ENCODE measurements at regions not wholly inside any gene's neighbourhood (a gene's known extent, or its start where the extent isn't known, plus 50 kb on each side); places are given as distances from the start of the nearest gene placed in this dataset.

GRCh38 chr20:22914291-22914690, 120.8 kb upstream of the SSTR4 start:
- Mint-ChIP-seq H3K9me3 (no peaks in the 10 kb centered on the region), H3K27ac (no peak overlapping the region), H3K36me3 (ENCODE audit: low read depth) (no peaks in the 10 kb centered on the region), H3K27me3 (ENCODE audit: low read depth) (no peaks in the 10 kb centered on the region), H3K4me1 (ENCODE audit: low read depth) (no peaks in the 10 kb centered on the region), H3K4me3 (no peak overlapping the region)
- no peak for DNase-seq (ENCODE audit: low spot score)

GRCh38 chr20:22915512-22915911, 119.6 kb upstream of the SSTR4 start:
- Mint-ChIP-seq H3K27me3 (ENCODE audit: low read depth) (no peaks in the 10 kb centered on the region), H3K36me3 (ENCODE audit: low read depth) (no peaks in the 10 kb centered on the region), H3K9me3 (no peaks in the 10 kb centered on the region), H3K4me1 (ENCODE audit: low read depth) (no peaks in the 10 kb centered on the region), H3K27ac (no peak overlapping the region), H3K4me3 (no peak overlapping the region)
- no peak for DNase-seq (ENCODE audit: low spot score)

- H3K27me3 Mint-ChIP-seq (ENCODE audit: low read depth): no peaks in the 10 kb centered on the region
- no peaks in the 10 kb centered on the region for H3K36me3 Mint-ChIP-seq (ENCODE audit: low read depth)
- peaks cover 2% of the 10 kb centered on the region for H3K4me1 Mint-ChIP-seq (ENCODE audit: low read depth)
- H3K27ac Mint-ChIP-seq: no peak overlapping the region
- no peak for DNase-seq (ENCODE audit: low spot score)
- H3K9me3 Mint-ChIP-seq: no peaks in the 10 kb centered on the region
- H3K4me3 Mint-ChIP-seq: no peak overlapping the region
Measured at GRCh38 chr20:22916021-22916842, 118.9 kb upstream of the SSTR4 start.

- H3K4me3 Mint-ChIP-seq: no peak overlapping the region
- peaks cover 3% of the 10 kb centered on the region for H3K4me1 Mint-ChIP-seq (ENCODE audit: low read depth)
- no peaks in the 10 kb centered on the region for H3K9me3 Mint-ChIP-seq
- no peak overlapping the region for H3K27ac Mint-ChIP-seq
- no peaks in the 10 kb centered on the region for H3K27me3 Mint-ChIP-seq (ENCODE audit: low read depth)
- no peaks in the 10 kb centered on the region for H3K36me3 Mint-ChIP-seq (ENCODE audit: low read depth)
- DNase-seq (ENCODE audit: low spot score): no peak
Measured at GRCh38 chr20:22918286-22918983, 116.7 kb upstream of the SSTR4 start.

- peaks cover 3% of the 10 kb centered on the region for H3K4me1 Mint-ChIP-seq (ENCODE audit: low read depth)
- no peak for DNase-seq (ENCODE audit: low spot score)
Measured at GRCh38 chr20:22920898-22921297, 114.2 kb upstream of the SSTR4 start.

GRCh38 chr20:22921595-22922421, 113.3 kb upstream of the SSTR4 start:
- no peaks in the 10 kb centered on the region for H3K9me3 Mint-ChIP-seq
- H3K27me3 Mint-ChIP-seq (ENCODE audit: low read depth): no peaks in the 10 kb centered on the region
- H3K27ac Mint-ChIP-seq: no peak overlapping the region
- DNase-seq (ENCODE audit: low spot score): no peak
- H3K36me3 Mint-ChIP-seq (ENCODE audit: low read depth): no peaks in the 10 kb centered on the region
- H3K4me1 Mint-ChIP-seq (ENCODE audit: low read depth): peaks cover 3% of the 10 kb centered on the region
- no peak overlapping the region for H3K4me3 Mint-ChIP-seq

More at GRCh38 chr20:22920898-22921297, 114.2 kb upstream of the SSTR4 start:
- no peaks in the 10 kb centered on the region for H3K9me3 Mint-ChIP-seq
- no peaks in the 10 kb centered on the region for H3K36me3 Mint-ChIP-seq (ENCODE audit: low read depth)
- no peak overlapping the region for H3K4me3 Mint-ChIP-seq
- no peaks in the 10 kb centered on the region for H3K27me3 Mint-ChIP-seq (ENCODE audit: low read depth)
- H3K27ac Mint-ChIP-seq: no peak overlapping the region

- DNase-seq (ENCODE audit: low spot score): no peak
- Mint-ChIP-seq H3K4me1 (ENCODE audit: low read depth) (peaks cover 3% of the 10 kb centered on the region), H3K27me3 (ENCODE audit: low read depth) (no peaks in the 10 kb centered on the region), H3K4me3 (no peak overlapping the region), H3K27ac (no peak overlapping the region), H3K36me3 (ENCODE audit: low read depth) (no peaks in the 10 kb centered on the region), H3K9me3 (no peaks in the 10 kb centered on the region)
Measured at GRCh38 chr20:22922987-22923386, 112.1 kb upstream of the SSTR4 start.

GRCh38 chr20:22924046-22924737, 110.9 kb upstream of the SSTR4 start:
- H3K4me1 Mint-ChIP-seq (ENCODE audit: low read depth): peaks cover 3% of the 10 kb centered on the region
- no peaks in the 10 kb centered on the region for H3K27me3 Mint-ChIP-seq (ENCODE audit: low read depth)
- no peak for DNase-seq (ENCODE audit: low spot score)
- H3K36me3 Mint-ChIP-seq (ENCODE audit: low read depth): no peaks in the 10 kb centered on the region
- H3K9me3 Mint-ChIP-seq: no peaks in the 10 kb centered on the region
- no peak overlapping the region for H3K4me3 Mint-ChIP-seq
- H3K27ac Mint-ChIP-seq: no peak overlapping the region

- Mint-ChIP-seq H3K27me3 (ENCODE audit: low read depth) (no peaks in the 10 kb centered on the region), H3K4me3 (no peak overlapping the region), H3K27ac (no peak overlapping the region), H3K4me1 (ENCODE audit: low read depth) (peaks cover 3% of the 10 kb centered on the region), H3K36me3 (ENCODE audit: low read depth) (no peaks in the 10 kb centered on the region), H3K9me3 (no peaks in the 10 kb centered on the region)
- DNase-seq (ENCODE audit: low spot score): no peak
Measured at GRCh38 chr20:22924949-22925612, 110.0 kb upstream of the SSTR4 start.

- H3K4me3 Mint-ChIP-seq: no peak overlapping the region
- H3K9me3 Mint-ChIP-seq: no peaks in the 10 kb centered on the region
- peaks cover 3% of the 10 kb centered on the region for H3K4me1 Mint-ChIP-seq (ENCODE audit: low read depth)
- H3K27me3 Mint-ChIP-seq (ENCODE audit: low read depth): no peaks in the 10 kb centered on the region
- H3K36me3 Mint-ChIP-seq (ENCODE audit: low read depth): no peaks in the 10 kb centered on the region
- H3K27ac Mint-ChIP-seq: no peak overlapping the region
- DNase-seq (ENCODE audit: low spot score): no peak
Measured at GRCh38 chr20:22925613-22925983, 109.5 kb upstream of the SSTR4 start.

GRCh38 chr20:22927537-22927936, 107.6 kb upstream of the SSTR4 start:
- Mint-ChIP-seq H3K9me3 (no peaks in the 10 kb centered on the region), H3K27ac (no peak overlapping the region), H3K4me3 (no peak overlapping the region), H3K27me3 (ENCODE audit: low read depth) (no peaks in the 10 kb centered on the region), H3K36me3 (ENCODE audit: low read depth) (no peaks in the 10 kb centered on the region), H3K4me1 (ENCODE audit: low read depth) (no peaks in the 10 kb centered on the region)
- DNase-seq (ENCODE audit: low spot score): no peak

- Mint-ChIP-seq H3K27me3 (ENCODE audit: low read depth) (no peaks in the 10 kb centered on the region), H3K9me3 (no peaks in the 10 kb centered on the region), H3K27ac (no peak overlapping the region), H3K4me3 (no peak overlapping the region), H3K36me3 (ENCODE audit: low read depth) (no peaks in the 10 kb centered on the region), H3K4me1 (ENCODE audit: low read depth) (no peaks in the 10 kb centered on the region)
- DNase-seq (ENCODE audit: low spot score): no peak
Measured at GRCh38 chr20:22928679-22929078, 106.4 kb upstream of the SSTR4 start.

- H3K27me3 Mint-ChIP-seq (ENCODE audit: low read depth): no peaks in the 10 kb centered on the region
- no peaks in the 10 kb centered on the region for H3K36me3 Mint-ChIP-seq (ENCODE audit: low read depth)
- H3K27ac Mint-ChIP-seq: no peak overlapping the region
Measured at GRCh38 chr20:22929661-22930060, 105.5 kb upstream of the SSTR4 start.

More at GRCh38 chr20:22929661-22930060, 105.5 kb upstream of the SSTR4 start:
- no peak overlapping the region for H3K4me3 Mint-ChIP-seq
- H3K4me1 Mint-ChIP-seq (ENCODE audit: low read depth): peaks cover 2% of the 10 kb centered on the region
- no peaks in the 10 kb centered on the region for H3K9me3 Mint-ChIP-seq
- DNase-seq (ENCODE audit: low spot score): no peak

All from T-helper 2 cell treated with Interferon-gamma antibody and Interleukin-4, amounts not matched to agents 5 μg/mL and 100 μg/mL, for 36 hours (primary cell).